Right lobe of liver (tissue), 4 donors: ENCODE measurements at regions not wholly inside any gene's neighbourhood (a gene's known extent, or its start where the extent isn't known, plus 50 kb on each side); places are given as distances from the start of the nearest gene placed in this dataset.

ENCODE experiments used
- POLR2A ChIP-seq: fragments of 450-650 bp; IDR thresholded peaks from one replicate; pipeline ENCODE4 v1.6.1; 2017; ENCODE audit warnings: antibody characterized with exemption, mild to moderate bottlenecking
- TF ChIP-seq, protein P1 (sequence below), 4 donors: fragments of 200-600 bp in 3 of 4; fragments of 450-650 bp in 1 of 4; IDR thresholded peaks; one replicate each; pipeline versions ENCODE4 v1.5.1 to v1.8.0; 2016 to 2022; ENCODE audit warnings: antibody characterized with exemption in 4 of 4, mild to moderate bottlenecking in 2 of 4
- donor health status: DM: no; HTN: no; CAD: no.
- donor health status: DM: no; HTN: no; CAD: no.
- donor health status: DM: no; HTN: yes; CAD: no.

- TF ChIP-seq, protein P1, sequence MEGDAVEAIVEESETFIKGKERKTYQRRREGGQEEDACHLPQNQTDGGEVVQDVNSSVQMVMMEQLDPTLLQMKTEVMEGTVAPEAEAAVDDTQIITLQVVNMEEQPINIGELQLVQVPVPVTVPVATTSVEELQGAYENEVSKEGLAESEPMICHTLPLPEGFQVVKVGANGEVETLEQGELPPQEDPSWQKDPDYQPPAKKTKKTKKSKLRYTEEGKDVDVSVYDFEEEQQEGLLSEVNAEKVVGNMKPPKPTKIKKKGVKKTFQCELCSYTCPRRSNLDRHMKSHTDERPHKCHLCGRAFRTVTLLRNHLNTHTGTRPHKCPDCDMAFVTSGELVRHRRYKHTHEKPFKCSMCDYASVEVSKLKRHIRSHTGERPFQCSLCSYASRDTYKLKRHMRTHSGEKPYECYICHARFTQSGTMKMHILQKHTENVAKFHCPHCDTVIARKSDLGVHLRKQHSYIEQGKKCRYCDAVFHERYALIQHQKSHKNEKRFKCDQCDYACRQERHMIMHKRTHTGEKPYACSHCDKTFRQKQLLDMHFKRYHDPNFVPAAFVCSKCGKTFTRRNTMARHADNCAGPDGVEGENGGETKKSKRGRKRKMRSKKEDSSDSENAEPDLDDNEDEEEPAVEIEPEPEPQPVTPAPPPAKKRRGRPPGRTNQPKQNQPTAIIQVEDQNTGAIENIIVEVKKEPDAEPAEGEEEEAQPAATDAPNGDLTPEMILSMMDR (IDR thresholded peaks at IDR 0.05): no peak
- TF ChIP-seq POLR2A: no peak
Measured at GRCh38 chr9:72427801-72428200, 62.8 kb upstream of the ZFAND5 start.
